Esophagus muscularis mucosa (tissue), 4 donors: ENCODE measurements at regions not wholly inside any gene's neighbourhood (a gene's known extent, or its start where the extent isn't known, plus 50 kb on each side); places are given as distances from the start of the nearest gene placed in this dataset.
"Not testable (repeated sequence)": the region's sequence is repeated elsewhere in the genome, so short reads cannot be mapped to it uniquely, and the experiment has no call there.

ENCODE experiments used
- DNase-seq: peaks from one replicate; pipeline ENCODE4 v3.0.0-alpha.2; 2017; ENCODE audit errors: extremely low spot score
- H3K27ac ChIP-seq, 4 donors: fragments of 200-600 bp; sonication (generic); replicated peaks in 1 of 4; 1 replicate in 3 of 4; 2 replicates in 1 of 4; pipeline ENCODE4 v1.5.1; 2016 to 2019; ENCODE audit warnings: mild to moderate bottlenecking in 1 of 4
- H3K27me3 ChIP-seq, 4 donors: fragments of 200-600 bp; sonication (generic); one replicate each; pipeline versions ENCODE4 v1.5.1 to v1.6.0; 2016 to 2019
- H3K36me3 ChIP-seq, 4 donors: fragments of 200-600 bp; sonication (generic); one replicate each; pipeline ENCODE4 v1.5.1; 2016 to 2019
- H3K4me1 ChIP-seq, 4 donors: fragments of 200-600 bp; sonication (generic); one replicate each; pipeline ENCODE4 v1.5.1; 2016 to 2019
- H3K4me3 ChIP-seq, 4 donors: fragments of 200-600 bp; sonication (generic); 1 replicate in 2 of 4; 2 replicates in 2 of 4; pipeline ENCODE4 v1.5.1; 2016 to 2019; ENCODE audit warnings: mild to moderate bottlenecking in 4 of 4, moderate library complexity in 1 of 4
- H3K9me3 ChIP-seq, 4 donors: fragments of 200-600 bp; sonication (generic); 1 replicate in 3 of 4; 2 replicates in 1 of 4; pipeline ENCODE4 v1.5.1; 2016 to 2019
- CTCF ChIP-seq, 3 experiments: fragments of 200-600 bp in 2 of 3; fragments of 450-650 bp in 1 of 3; sonication (generic) in 2 of 3; IDR thresholded peaks; one replicate each; pipeline ENCODE4 v1.5.1; 2017 to 2019; ENCODE audit warnings: antibody characterized with exemption in 3 of 3, mild to moderate bottlenecking in 2 of 3, moderate library complexity in 1 of 3
- EP300 ChIP-seq: sonication (generic); formaldehyde crosslinking; IDR thresholded peaks from one replicate; pipeline ENCODE4 v1.6.1; 2017; ENCODE audit warnings: antibody characterized with exemption
- POLR2A ChIP-seq: fragments of 450-650 bp; IDR thresholded peaks from one replicate; pipeline ENCODE4 v1.6.1; 2017; ENCODE audit warnings: antibody characterized with exemption, moderate library complexity, mild to moderate bottlenecking, low read depth
- POLR2AphosphoS5 ChIP-seq, 2 donors: sonication (generic); formaldehyde crosslinking; IDR thresholded peaks; one replicate each; pipeline ENCODE4 v1.6.1; 2017; ENCODE audit warnings: antibody characterized with exemption in 2 of 2
- WGBS: methylation state at CpG from one replicate; pipeline ENCODE4 v1.1.5; 2018; 5-methylcytosine and 5-hydroxymethylcytosine counted together
- intact Hi-C: fragments of 100-400 bp; cut with DNase I; formaldehyde crosslinking; loops from one replicate; pipeline ENCODE4 v1.15.1; 2023

GRCh38 chr7:20913853-20914252 is 127.2 kb upstream of the SP8 start:
- Histone ChIP-seq H3K27ac (no peak overlapping the region), H3K27me3 (no peaks in the 10 kb centered on the region), H3K36me3 (no peaks in the 10 kb centered on the region), H3K4me1 (no peaks in the 10 kb centered on the region), H3K4me3 (no peak overlapping the region), H3K9me3 (no peaks in the 10 kb centered on the region)
- 71% methylated on average over 9 of the region's 9 CpGs for WGBS
- DNase-seq: no peak
- TF ChIP-seq POLR2AphosphoS5 (IDR thresholded peaks at IDR 0.05) (no peak), POLR2A (no peak), CTCF (IDR thresholded peaks at IDR 0.05) (no peak), EP300 (no peak)
- intact Hi-C loops: no loop called here

DNA sequence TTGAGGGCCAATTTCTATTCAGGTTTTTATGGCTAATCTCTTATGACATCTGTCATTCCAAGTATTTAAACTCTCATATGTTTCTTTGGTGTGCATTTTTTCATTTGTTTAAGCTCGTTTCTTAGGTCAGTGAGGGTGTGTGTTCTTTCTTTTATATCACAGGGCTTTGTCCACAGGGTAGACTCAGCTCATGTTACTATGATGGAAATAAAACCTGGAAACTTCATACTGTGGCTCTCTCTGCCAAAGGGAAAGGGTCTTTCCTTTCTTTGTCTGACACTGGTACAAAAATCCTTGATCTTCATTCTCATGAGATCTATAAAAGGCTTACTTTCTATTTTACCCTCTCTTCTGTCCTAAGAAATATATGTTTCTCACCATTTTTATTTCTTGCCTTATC is 129.6 kb upstream of the SP8 start:
- Histone ChIP-seq H3K4me1 (no peaks in the 10 kb centered on the region), H3K4me3 (no peak overlapping the region), H3K36me3 (no peaks in the 10 kb centered on the region), H3K9me3 (no peaks in the 10 kb centered on the region), H3K27ac (no peak overlapping the region), H3K27me3 (no peaks in the 10 kb centered on the region)
- intact Hi-C loops: no loop called here
- WGBS: 43% methylated on average over 1 of the region's 1 CpG
- TF ChIP-seq CTCF (IDR thresholded peaks at IDR 0.05) (no peak), POLR2AphosphoS5 (IDR thresholded peaks at IDR 0.05) (no peak), EP300 (no peak), POLR2A (no peak)
- DNase-seq: no peak

DNA sequence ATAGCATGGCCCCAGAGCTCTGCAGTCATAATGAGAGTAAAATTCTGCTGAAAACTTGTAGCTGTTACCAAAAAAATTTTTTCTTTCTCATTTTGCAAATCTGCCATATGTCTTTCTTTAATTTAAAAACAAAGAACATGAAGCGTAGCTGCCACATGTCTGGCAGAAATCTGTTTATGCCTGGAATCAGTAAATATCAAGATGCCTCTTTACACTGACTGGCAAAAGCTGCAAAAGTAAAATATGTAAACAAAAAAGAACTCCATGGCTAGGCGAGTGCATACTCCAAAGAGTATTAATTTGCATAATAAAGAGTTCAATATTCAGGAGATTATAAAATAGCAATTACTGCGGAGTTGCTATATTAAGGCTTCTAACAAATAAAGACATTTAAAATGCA is 130.9 kb upstream of the SP8 start:
- TF ChIP-seq CTCF (IDR thresholded peaks at IDR 0.05) (no peak), EP300 (no peak), POLR2AphosphoS5 (IDR thresholded peaks at IDR 0.05) (no peak), POLR2A (no peak)
- intact Hi-C loops: no loop called here
- WGBS: 81% methylated on average over 3 of the region's 3 CpGs
- no peaks in the 10 kb centered on the region for H3K36me3 ChIP-seq
- no peaks in the 10 kb centered on the region for H3K9me3 ChIP-seq
- DNase-seq: no peak
- no peak overlapping the region for H3K4me3 ChIP-seq
- H3K27ac ChIP-seq: no peak overlapping the region
- no peaks in the 10 kb centered on the region for H3K4me1 ChIP-seq
- H3K27me3 ChIP-seq: no peaks in the 10 kb centered on the region

DNA sequence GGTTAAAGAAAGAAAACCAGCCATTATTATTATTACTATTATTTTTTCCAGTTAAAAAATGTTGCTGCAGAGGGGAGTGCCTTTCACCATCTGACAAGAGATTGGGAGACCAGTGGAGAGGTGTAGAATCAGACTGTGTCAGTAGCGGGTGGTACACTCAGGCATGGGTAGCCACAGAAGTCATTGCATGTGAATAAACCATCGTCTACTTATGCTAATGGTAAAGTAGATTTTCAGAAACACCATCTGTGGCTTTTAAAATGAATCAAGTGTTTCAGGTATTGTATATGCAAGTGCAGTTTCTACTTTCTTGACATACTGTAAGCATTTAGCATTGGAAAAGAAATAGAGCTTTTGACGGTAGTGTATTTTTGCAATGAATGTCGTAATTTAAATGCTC is 131.5 kb upstream of the SP8 start:
- Histone ChIP-seq H3K9me3 (no peaks in the 10 kb centered on the region), H3K27ac (no peak overlapping the region), H3K4me1 (no peaks in the 10 kb centered on the region), H3K4me3 (no peak overlapping the region), H3K27me3 (no peaks in the 10 kb centered on the region), H3K36me3 (no peaks in the 10 kb centered on the region)
- intact Hi-C loops: no loop called here
- 88% methylated on average over 4 of the region's 4 CpGs for WGBS
- TF ChIP-seq POLR2AphosphoS5 (IDR thresholded peaks at IDR 0.05) (no peak), EP300 (no peak), POLR2A (no peak), CTCF (IDR thresholded peaks at IDR 0.05) (no peak)
- DNase-seq: no peak

DNA sequence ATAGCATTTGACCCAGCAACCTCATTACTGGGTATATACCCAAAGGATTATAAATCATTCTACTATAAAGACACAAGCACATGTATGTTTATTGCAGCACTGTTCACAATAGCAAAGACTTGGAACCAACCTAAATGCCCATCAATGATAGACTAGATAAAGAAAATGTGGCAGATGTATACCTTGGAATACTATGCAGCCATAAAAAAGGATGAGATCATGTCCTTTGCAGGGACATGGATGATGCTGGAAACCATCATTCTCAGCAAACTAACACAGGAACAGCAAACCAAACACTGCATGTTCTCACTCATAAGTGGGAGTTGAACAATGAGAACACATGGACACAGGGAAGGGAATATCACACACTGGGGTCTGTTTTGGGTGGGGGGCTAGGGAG is 140.5 kb upstream of the SP8 start:
- H3K27ac ChIP-seq, intact Hi-C loops, H3K4me1 ChIP-seq, H3K27me3 ChIP-seq, H3K36me3 ChIP-seq, DNase-seq, H3K4me3 ChIP-seq, H3K9me3 ChIP-seq: not testable (repeated sequence)
